Astrocyte (in vitro differentiated cells and primary cell): ENCODE measurements at regions not wholly inside any gene's neighbourhood (a gene's known extent, or its start where the extent isn't known, plus 50 kb on each side); places are given as distances from the start of the nearest gene placed in this dataset.

Source experiments
- CTCF ChIP-seq: IDR thresholded peaks from 2 replicates; pipeline ENCODE4 v1.5.1; 2011; ENCODE audit warnings: low read depth, mild to moderate bottlenecking, inconsistent platforms, low read length, moderate library complexity; ENCODE audit not compliant: insufficient read depth
- EZH2 ChIP-seq: IDR thresholded peaks from 2 replicates; pipeline ENCODE4 v1.6.1; 2012; ENCODE audit warnings: mild to moderate bottlenecking, low read length, inconsistent platforms; ENCODE audit not compliant: insufficient read depth

DNA sequence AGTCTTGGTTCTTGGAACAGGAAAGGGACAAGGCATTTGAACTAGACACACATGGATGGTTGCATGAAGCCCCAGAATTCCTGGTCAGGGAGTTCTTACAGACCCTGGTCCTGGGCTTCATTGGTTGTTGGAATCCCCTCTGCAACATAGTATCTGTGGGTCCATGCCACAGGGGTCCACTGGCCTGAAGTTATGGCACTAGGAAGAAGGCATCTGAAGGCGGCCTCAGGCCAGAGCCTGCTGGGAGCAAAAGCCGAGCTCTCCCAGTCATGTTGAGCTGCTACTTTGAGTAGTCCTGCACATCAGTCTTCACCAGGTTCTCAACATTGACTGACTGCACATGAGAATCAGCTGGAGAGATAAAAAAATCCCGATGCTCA is 71.1 kb upstream of the PITX1 start:
- TF ChIP-seq CTCF, result no peak
- no peak for TF ChIP-seq EZH2
